GM12892 (cell line): ENCODE measurements at regions not wholly inside any gene's neighbourhood (a gene's known extent, or its start where the extent isn't known, plus 50 kb on each side); places are given as distances from the start of the nearest gene placed in this dataset.

ENCODE experiments used
- POLR2A ChIP-seq: IDR thresholded peaks from 2 replicates; pipeline ENCODE4 v1.6.1; 2011; ENCODE audit warnings: low read depth, low read length, control low read depth
- POLR2AphosphoS5 ChIP-seq: IDR thresholded peaks from 2 replicates; pipeline ENCODE4 v1.6.1; 2011; ENCODE audit warnings: low read depth, low read length, control low read depth

GRCh38 chr11:42713279-42713678 is 598.5 kb upstream of the API5 start:
- TF ChIP-seq POLR2AphosphoS5 (no peak), POLR2A (no peak)
